CD4-positive, alpha-beta T cell treated with Interleukin-2 at 100 ng/mL for 4 hours (primary cell): ENCODE measurements at regions not wholly inside any gene's neighbourhood (a gene's known extent, or its start where the extent isn't known, plus 50 kb on each side); places are given as distances from the start of the nearest gene placed in this dataset.
"Not testable (repeated sequence)": the region's sequence is repeated elsewhere in the genome, so short reads cannot be mapped to it uniquely, and the experiment has no call there.

Source experiments
- DNase-seq: peaks from one replicate; pipeline ENCODE4 v3.0.0-alpha.2; 2020; ENCODE audit warnings: low spot score

DNA sequence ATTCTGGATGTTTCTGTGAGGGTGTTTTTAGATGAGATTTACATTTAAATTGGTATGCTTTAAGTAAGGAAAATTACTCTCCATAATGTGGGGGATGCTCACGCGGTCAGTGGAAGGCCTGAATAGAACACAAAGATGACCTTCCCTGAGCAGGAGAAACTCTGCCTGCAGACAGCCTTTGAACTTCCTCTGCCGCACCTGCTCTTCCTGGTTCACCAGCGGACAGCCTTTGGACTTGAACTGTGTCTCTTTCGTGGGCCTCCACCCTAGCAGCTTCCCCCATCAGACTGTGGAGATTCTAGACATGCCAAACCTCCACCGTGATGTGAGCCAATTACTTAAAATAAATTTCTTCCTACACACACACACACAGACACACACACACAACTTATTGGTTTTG, 210.7 kb downstream of the EFCAB11 start:
- no peak for DNase-seq

DNA sequence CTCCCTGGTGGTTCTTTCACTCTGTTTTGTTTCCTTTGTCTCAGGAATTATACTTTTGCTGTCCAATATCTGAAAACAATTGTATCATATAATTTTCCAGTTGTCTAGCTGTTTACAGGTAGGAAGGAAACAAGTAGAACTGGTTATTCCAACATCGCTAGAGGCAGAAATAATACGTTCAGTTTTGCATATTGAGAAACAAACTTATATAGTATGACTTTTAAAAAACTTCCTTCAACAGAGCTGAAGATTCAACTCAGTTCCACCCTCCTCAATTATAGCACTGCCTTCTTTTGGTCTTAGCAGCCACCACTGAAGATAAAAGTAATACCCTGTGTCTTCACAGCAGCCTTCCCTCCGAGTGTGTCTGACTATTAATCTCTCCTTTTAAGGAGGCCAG, 214.3 kb downstream of the EFCAB11 start:
- no peak for DNase-seq

DNA sequence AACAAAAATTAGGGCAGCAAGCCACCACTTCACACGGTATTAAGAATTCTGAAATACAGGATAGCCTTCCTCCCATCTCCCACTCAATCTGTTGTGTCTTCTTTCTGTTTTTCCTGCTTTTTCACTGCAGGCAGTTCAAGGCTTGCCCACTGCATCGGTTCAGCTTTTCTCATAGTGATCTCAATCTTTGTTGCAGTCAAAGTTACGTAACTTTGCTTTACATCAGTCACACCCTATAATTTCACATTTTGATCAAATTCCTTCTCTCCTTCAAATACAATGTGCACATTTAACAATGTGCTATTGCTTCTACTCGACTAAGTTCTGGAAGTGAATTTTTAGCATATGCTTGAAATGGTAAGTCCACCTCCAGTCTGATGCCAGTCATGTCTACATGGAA, 217.6 kb downstream of the EFCAB11 start:
- no peak for DNase-seq

DNA sequence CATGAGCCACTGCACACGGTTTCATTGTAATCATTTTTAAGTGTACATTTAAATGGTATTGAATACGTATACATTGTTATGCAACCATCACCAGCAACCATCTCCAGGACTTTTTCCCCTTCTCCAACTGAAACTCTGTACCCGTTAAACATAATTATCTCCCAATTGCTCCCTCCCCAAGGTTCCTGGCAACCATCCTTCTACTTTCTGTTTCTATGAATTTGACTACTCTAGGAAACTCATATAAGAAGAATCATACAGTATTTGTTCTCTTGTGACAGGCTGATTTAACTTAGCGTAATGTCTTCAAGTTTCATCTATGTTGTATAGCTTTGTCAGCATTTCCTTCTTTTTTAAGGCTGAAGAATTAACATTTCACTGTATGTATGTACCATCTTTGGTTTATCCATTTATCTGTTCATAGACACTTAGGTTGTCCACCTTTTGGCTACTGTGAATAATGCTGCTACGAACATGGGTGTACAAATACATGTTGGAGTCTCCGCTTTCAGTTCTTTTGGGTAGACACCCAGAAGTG, 223.1 kb downstream of the EFCAB11 start:
- DNase-seq: no peak

DNA sequence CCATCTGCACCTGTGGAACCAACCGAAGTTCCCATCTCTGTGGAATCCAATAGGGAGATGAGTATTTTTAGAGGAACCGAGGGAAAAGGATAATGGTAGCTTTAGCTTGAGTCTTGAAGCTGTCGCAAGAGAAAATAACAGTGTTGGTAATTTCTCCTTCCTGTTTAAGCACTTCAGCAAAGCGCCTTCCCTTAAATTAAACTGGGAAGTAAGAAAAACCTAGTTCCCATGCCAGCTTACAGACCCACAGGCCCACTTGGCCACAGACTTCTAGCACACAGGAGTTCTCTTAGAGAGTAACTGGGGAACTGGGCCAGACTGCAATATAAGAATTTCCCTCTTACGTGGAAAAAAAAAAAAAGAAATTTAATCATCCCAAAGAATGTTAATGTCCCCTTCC, 223.8 kb downstream of the EFCAB11 start:
- DNase-seq: no peak

DNA sequence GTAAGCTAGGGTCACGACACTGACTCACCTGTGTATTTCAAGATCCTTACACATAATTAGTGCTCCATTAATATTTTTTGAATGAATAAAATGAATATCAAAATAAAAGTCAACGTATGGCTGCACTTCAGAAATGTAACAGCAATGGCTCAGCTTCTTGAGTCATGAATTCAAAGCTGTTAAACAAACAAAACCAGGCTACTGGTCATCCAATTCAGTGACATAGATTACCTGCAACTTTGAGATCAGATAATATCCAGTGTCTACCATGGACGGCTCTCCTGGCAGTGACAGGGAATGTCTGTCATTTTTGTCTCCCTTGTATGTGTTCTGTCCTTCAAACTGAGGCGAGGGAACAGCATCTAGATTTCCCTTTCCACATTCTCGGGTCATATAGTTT, 225.6 kb downstream of the EFCAB11 start:
- no peak for DNase-seq

DNA sequence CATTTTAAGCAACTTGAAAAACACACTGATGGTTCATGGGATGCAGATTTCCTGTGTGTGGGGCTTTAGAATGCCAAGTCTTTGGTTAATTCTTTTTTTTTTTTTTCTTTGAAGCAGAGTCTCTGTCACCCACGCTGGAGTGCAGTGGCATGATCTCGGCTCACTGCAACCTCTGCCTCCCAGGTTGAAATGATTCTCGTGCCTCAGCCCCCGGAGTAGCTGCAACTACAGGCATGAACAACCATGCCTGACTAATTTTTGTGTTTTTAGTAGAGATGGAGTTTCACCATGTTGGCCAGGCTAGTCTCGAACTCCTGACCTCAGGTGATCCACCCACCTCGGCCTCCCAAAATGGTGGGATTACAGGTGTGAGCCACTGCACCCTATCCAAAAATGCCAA, 228.3 kb downstream of the EFCAB11 start:
- not testable (repeated sequence) for DNase-seq

DNA sequence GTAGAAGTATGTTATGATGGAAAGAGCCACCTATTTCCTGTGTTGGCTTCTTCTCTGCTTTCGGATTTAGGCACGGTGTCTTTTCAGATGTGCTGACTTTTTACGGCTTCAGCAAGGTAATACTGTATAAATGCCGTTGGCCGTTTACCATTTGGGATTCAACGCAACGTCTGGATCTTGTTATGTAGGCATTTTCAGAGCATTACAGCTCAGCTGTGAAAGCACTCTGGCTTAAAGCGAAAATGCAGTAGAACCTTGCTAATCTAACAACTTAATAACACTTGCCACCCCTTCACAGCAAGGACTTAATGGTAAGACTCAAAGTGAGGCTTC, 229.9 kb downstream of the EFCAB11 start:
- peak; percentile 43 for DNase-seq

DNA sequence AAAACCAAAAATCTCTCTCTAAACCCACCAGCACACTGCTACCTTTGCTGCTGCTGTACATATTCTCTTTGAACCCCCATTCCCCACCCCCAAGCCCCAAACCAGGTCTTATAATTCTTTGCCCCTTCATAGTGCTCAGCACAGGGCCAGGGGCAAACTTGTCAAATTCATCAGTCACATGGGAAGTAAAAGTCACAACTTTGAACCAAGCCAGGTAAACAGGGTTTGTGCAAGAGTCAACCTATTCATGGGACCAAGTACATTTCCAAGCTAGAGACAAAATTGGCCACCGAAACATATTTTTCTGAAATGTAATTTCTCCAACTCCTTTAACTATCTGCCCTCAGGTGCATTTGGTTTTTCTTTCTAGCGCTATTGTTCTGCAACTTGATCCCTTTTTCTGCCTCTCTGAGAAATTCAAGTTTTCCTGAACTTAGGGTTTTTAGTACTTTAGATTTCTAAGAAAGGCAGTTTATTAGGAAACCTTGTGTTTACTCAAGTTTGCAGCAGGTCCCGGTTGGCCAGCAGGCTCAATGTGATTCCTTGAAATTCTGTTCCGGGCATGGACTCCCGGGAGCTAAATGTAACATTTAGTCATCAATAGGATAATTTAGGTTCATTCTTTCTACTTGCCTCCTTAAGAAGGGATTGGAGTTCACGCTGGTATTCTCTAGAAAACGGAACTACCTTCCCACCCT, 230.5 kb downstream of the EFCAB11 start:
- DNase-seq: no peak

DNA sequence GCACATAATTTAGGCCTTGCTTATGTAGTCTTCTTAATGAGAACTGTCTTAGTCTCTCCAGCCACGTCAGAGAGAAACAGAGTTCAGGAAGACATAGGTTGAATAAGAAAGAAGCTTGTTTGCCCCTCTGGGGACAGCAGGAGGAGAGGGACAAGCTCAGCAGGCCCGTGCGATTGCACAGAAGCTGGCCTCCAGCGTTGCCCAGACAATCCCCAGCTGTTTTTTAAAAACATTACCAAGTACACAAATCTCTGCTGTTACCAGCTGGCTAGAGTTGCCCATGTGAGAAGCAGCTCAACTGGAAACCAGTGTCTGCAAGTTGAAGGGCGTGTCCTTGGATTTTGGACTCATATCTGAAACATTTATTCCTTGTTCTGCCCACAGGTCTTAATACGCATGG, 232.6 kb downstream of the EFCAB11 start:
- no peak for DNase-seq

DNA sequence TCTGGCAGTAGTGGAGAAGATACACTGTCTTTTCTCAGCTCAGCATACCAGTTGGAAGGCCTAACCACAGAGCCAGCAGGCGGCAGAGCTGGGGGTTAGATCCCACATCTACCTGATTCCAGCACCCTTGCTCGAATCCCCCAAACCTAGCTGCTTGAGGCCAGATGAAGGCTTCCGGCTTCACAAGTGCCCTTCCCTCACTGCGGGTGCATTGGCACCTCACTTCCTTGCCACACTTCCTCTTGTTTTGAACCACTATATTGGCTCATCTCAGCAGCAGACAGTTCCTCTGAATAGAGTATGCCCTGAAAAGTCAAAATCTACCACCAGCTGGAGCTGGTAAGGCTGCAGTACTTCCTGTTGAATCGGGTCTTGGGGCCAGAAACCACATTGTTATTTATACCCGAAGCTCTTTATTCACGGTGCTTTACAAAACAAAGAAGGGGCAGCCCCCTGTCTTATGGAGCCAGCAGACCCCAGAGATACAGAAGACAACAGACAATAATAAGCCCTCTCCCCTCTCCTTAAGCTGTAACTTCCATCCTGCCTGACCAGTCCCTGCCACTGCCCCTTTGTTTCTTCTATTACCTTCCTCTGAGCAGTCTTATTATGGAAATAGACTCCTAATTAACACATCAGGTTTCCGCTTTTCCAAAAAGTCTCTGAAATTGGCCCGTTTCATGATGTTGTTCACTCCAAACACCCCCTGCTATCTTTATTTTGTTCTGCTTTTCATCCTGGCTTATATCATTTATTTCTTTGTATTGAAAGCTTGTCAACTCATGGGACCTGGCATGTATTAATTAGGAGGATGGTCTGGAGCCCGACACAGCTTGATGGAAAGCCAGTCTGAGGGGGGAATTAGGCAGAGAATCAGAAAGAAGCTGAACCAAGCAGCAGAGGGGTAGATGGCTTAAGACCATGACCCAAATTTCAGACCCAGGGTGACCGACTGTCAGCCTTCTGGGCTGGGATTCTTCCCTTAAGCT, 233.5 kb downstream of the EFCAB11 start:
- DNase-seq: peak; percentile 89

DNA sequence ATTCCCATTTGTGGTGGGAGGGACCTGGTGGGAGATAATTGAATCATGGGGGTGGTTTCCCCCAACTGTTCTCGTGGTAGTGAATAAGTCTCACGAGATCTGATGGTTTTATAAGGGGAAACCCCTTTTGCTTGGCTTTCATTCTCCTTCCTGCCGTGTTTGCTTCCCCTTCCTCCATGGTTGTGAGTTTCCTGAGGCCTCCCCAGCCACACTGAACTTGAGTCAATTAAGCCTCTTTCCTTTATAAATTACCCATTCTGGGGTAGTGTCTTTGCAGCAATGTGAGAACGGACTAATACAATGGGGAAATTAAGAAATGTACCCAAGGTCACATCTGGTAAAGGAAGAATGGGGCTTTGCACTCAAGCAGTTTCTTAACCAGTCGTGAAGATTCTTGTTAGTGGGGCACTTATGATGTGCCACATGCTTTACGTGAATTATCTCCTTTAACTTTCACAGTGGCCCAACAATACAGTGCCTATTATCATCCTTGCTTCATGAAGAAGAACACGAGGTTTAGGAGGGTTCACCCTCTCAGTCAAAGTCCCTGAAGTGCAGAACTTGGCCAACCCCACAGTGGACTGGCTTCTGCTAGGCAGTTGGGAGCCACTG, 234.3 kb downstream of the EFCAB11 start:
- DNase-seq: peak; percentile 42

DNA sequence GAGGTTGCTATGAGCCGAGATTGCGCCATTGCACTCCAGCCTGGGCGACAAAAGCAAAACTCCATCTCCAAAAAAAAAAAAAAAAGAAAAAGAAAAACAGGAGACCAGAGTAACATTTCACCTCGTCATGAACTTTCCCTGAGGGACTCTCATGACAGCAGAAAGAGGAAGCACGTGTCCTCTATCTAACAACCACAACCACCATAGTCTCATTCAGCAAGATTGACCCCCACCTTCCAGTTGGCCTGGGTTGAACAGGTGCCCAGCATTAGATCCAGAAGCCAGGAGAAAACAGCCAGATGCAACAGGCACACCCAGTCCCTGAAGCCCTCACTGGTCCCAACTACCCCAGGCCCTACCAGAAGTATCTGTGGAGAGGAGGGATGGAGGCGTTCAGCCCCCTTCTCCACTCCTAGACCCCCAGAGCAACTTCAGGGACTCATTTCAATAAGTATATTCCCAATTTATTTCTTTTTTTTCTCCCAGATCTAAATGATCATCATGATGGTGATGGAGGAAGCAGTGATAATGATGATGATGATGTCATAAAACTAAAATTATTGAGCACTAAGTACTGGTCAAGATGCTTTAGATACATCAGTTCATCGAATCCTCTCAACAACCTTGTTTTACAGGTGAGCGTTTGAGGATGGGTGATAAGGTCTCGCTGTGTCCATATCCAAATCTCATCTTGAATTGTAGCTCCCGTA, 235.0 kb downstream of the EFCAB11 start:
- no peak for DNase-seq

DNA sequence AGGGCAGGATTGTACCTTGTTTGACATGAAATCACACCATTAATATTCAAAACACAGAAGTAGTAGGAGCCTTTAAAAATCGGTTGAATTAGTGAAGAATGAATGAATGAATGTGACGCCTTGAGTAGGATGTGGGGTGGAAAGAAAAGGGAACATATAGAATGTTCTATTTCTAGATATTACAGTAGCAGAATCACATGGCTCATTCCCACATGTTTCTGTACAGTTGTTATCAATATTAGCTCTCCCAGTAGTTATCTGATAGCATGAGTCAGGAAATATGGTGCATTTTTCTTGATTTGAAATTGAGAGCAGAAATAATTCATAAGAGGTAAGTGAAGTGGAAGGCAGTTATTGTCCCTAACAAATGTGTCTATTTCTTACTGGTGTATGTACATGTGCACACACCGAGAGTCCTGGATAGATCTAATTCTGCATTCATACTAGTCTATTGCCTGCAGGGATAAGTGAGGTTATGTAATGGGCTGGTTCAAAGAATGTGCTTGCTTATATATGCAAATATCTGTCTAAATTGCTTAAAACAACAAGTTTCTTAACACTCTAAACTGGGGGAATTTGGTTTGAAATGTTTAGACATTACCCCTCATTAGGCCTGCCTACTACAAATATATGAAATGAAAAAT, 245.4 kb downstream of the EFCAB11 start:
- DNase-seq: no peak

DNA sequence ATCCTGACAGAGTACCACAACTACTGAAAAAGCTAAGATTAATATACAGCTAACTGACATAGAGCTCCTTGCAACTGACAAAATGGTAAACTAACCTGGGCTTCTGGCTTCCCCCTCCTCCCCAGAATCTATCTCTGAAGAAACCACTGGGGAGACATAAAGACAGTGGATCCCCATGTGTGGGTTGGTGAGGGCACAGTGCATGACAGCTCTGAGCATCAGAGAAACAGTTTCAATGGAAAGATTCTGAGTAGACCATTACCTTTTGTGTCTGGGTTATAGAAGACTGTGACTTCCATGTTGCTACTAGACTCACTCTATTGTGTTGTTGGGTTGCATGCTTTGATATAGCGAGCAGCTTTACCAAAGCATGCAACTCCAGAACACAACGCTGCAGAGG, 247.4 kb downstream of the EFCAB11 start:
- no peak for DNase-seq

DNA sequence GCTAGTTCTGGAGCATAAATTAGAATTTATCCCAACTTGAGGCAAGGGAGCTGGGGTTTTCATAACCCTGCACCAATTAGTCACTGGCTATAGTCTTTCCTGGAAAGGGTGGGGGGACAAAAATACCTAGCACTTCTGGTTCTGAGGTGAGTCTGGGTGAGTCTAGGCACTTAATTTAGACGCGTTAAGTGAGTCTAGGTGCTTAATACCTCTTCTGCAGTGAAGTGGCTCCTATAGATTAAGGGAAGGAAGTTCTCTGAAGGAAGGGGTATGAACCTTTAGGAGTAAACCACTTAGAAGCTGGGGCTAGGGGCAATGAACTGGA, 251.7 kb downstream of the EFCAB11 start:
- peak; percentile 52 for DNase-seq

DNA sequence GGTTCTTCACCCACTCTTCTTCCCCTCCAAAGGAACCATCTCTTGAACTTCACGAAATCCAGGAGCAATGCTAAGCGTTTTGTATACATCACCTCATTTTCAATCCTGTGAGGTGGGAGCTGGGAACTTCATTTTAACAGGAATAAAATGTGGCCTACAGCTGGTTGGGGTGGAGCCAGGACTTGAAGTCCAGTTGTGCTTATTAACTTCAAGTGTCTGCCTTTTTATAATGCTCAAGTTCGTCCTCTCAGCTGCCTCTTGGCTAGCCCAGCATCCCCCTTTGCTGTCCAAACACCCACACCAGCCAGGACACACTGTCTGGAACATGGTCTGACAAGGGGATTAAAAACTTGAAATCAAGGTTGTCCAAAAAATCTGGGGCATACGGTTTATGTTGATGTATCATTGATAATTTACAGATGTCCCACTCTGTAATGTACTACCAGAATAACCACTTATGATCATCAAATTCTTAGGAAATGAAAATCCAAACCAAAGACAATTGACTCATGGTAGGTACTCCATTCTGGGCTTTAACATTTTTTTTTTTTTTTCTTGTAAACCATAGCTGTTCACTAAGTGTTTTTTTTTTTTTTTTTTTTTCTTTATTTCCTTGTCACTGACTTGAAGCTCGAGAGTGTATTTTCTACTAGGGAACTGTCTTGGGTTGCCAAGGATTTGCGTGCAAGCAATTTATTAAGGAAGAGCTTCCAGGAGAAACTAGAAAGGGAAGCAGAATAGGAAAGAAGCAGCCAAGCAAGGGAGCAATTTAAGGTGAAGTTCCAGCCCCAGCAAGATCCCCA, 252.3 kb downstream of the EFCAB11 start:
- DNase-seq: no peak

DNA sequence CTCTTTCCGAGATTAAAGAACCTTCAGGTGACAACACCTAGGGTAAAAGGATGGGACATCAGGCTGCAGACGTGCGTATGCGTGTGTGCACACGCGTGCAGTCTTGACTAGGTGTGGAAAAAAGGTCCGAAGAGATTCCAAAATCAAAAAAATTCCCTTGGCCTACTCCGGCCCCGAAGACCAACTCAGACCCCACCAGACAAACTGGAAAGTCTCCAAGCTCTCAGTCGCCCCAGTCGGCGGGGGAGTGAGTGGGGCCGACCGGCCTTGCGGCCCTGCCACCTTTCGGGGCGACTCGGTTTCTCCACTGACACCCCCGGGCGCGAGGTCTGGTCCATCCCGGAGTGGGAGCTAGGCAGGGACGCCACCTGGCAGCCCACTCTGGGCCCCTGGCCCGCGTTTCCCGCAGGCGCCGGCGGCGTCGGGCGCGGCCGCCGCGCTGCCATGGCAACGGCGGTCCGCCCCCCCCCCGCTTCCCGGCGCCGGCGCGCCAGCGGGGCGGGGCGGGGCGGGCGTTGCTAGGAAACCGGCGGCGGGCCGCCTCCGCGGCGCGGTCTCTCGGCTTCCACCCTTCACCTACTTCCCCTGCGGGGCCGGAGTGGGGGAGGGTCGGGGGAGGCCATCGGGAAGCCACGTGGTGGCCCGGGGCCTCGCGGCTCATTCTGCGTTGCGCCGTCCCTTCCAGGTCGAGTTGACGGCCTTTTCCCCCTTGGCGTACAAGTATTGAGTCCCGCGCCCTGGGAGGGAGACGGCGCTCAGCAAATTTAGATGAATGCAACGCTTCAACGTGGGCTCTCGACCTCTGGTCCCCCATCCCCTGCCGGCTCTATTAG, 253.1 kb downstream of the EFCAB11 start:
- DNase-seq: peak; percentile 86

DNA sequence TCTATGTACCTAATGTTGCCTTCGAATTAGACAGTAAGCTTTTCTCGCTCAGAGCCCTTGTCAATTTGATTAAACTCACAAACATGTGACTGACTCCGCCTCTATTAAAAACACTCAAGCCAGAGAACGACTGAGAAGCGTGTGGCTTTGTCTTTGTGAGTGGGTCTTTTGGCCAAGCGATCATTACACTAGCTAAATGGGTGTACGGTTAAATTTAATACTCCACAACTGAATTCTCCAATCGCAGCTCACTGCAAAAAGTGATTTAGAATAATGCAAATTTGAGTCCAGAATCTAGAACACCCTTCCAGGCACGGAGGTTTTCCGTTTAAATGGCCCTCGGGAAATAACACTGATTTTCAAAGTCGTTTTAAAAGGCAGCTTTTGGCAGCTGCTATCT, 253.7 kb downstream of the EFCAB11 start:
- DNase-seq: no peak

DNA sequence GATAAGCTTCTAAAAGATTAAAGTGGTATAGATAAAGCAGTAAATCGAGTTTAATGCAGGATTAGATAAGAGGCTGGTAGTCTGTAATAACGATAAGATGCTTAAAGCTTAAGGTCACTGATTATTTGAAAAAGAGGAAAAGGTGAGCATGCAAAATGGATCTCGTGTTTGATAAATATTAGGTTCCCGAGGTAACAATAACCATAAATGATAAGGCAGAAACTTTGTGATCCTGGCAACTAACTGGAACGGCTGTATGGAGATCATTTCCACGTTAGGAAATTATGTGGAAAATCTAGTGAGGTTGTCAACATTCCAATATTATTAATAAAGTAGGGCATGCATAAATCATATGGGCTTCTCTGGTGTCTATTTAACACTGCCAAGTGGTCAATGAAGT, 255.5 kb downstream of the EFCAB11 start:
- DNase-seq: no peak
